ENCODE measurements at regions not wholly inside any gene's neighbourhood (a gene's known extent, or its start where the extent isn't known, plus 50 kb on each side); places are given as distances from the start of the nearest gene placed in this dataset.
A peak's percentile ranks its signal among the peaks of the same experiment; 100 is the strongest.

DNA sequence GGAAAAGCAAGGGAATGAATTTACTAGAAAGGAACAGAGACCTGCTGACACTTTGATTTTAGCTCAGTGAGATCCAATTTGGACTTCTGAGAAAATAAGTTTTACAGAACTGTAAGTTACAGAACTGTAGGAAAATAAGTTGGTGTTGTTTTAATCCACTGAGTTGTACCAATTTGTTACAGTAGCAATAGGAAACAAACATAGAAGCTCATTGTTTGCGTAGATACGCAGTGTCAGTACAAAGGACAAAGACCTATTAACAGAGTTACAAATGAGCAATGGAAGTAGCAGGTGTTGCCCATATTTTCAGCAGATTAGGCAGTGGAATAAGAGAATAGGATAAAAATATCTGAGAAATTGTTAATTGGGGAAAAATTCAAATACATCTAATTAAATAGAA lies 385.8 kb upstream of the CNTN6 start:
- TF ChIP-seq, protein P1, sequence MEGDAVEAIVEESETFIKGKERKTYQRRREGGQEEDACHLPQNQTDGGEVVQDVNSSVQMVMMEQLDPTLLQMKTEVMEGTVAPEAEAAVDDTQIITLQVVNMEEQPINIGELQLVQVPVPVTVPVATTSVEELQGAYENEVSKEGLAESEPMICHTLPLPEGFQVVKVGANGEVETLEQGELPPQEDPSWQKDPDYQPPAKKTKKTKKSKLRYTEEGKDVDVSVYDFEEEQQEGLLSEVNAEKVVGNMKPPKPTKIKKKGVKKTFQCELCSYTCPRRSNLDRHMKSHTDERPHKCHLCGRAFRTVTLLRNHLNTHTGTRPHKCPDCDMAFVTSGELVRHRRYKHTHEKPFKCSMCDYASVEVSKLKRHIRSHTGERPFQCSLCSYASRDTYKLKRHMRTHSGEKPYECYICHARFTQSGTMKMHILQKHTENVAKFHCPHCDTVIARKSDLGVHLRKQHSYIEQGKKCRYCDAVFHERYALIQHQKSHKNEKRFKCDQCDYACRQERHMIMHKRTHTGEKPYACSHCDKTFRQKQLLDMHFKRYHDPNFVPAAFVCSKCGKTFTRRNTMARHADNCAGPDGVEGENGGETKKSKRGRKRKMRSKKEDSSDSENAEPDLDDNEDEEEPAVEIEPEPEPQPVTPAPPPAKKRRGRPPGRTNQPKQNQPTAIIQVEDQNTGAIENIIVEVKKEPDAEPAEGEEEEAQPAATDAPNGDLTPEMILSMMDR (IDR thresholded peaks at IDR 0.05; ENCODE audit: insufficient read depth, low read depth, low read length): no peak
- DNase-seq (ENCODE audit: low read depth): no peak
- H3K4me3 ChIP-seq (ENCODE audit: low read depth, low read length): no peak overlapping the region

DNA sequence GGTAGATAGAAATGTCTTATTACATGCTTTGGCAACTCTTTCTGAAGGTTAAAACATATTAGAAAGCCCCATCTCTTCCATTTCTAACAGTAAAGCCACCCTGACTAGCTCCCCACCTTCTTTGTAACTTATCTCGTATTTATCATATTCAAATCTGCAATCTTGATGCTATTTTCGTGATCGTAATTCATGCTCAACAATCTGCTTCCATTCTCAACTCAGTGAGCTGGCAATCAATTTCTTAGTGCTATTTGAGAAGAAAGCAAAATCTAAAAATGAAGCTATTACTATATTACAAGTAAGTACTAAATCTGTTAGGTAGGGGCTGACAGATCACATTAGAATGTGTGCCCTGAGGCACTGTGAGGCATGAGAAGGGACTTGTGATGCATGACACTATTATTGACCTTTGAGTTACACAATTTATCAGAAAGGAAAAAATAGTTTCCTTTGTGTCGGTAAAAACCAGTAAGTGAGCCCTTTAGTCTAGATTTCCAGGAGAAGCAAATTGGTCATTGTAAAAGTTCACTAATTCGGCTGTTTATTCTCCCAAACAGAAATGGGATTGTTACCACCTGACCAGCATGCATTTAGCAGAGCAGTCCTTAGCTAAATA lies 379.7 kb upstream of the CNTN6 start:
- H3K4me3 ChIP-seq (ENCODE audit: low read depth, low read length): no peak overlapping the region
- TF ChIP-seq, protein P1 (IDR thresholded peaks at IDR 0.05; ENCODE audit: insufficient read depth, low read depth, low read length): no peak
- DNase-seq (ENCODE audit: low read depth): peak; percentile 55

DNA sequence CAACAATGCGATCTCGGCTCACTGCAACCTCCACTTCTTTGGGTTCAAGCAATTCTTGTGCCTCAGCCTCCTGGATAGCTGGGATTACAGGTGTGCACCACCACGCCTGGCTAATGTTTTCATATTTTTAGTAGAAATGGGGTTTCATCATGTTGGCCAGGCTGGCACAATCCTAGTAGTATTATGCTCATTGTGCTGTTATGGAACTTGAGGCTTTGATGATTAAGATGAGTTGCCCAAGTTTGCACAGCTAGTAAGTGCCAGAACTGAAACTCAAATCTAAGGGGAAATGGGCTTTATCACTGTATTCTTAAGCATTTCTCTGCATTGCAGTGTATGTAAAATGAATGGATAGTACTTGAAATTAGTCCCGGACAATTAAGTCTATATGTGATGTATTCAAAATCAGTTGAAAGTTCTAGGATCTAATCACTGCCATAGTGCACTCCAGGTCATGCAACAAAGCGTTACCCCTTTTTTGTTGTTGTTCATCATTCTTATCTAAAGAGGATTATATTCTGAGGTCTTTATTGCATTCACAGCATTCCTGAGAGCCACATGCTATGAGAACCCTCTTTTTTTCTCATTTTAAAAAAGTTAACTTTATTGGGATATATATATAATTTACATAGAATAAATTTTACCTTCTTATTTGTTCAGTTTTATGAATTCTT lies 378.7 kb upstream of the CNTN6 start:
- H3K4me3 ChIP-seq (ENCODE audit: low read depth, low read length): no peak overlapping the region
- DNase-seq (ENCODE audit: low read depth): no peak
- TF ChIP-seq, protein P1 (IDR thresholded peaks at IDR 0.05; ENCODE audit: insufficient read depth, low read depth, low read length): no peak

DNA sequence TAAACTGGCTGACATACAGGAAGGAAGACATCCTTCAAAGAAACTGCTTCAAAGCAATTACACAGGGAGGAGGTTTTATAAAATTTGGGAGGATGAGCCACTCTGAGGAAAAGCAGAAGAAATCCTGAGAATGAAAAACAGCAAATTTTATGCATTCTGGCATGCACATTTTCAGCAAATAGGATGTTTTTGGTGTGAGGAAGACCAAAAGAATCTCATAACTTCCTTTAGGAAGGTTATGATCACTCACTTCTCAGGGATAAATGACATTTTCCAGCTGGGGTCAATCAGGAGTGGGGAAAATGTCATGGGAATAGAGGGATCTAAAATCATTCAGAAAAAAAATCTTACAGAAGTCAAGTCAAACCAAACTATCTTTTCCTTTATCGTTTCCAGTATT lies 371.7 kb upstream of the CNTN6 start:
- DNase-seq (ENCODE audit: low read depth): peak; percentile 57
- no peak overlapping the region for H3K4me3 ChIP-seq (ENCODE audit: low read depth, low read length)
- TF ChIP-seq, protein P1 (IDR thresholded peaks at IDR 0.05; ENCODE audit: insufficient read depth, low read depth, low read length): no peak

DNA sequence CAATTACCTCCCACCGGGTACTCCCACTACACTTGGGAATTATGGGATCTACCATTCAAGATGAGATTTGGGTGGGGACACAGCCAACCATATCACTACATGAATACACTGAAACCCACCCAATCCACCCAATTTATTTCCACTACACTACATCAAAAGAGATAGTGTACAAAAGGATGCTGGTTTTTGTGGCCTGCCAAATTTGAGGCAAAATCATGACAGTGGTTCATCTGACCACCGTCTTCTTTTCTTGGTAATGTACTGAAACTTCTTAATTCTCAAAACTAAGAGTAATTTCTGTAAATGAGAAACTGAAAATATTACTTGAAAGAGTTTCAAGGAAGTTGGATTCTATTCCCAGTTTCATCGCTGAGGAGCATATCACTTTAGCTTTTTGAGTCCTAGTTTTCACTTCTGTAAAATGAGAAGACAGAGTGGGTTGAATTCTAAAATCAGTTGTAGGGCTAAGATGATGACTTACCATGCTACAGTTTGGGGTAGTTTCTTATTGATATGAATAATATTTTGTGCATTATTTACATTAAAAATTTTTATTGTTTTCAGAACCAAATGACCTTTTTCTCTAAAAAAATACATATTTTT lies 360.4 kb upstream of the CNTN6 start:
- TF ChIP-seq, protein P1 (IDR thresholded peaks at IDR 0.05; ENCODE audit: insufficient read depth, low read depth, low read length): no peak
- H3K4me3 ChIP-seq (ENCODE audit: low read depth, low read length): no peak overlapping the region
- DNase-seq (ENCODE audit: low read depth): no peak

DNA sequence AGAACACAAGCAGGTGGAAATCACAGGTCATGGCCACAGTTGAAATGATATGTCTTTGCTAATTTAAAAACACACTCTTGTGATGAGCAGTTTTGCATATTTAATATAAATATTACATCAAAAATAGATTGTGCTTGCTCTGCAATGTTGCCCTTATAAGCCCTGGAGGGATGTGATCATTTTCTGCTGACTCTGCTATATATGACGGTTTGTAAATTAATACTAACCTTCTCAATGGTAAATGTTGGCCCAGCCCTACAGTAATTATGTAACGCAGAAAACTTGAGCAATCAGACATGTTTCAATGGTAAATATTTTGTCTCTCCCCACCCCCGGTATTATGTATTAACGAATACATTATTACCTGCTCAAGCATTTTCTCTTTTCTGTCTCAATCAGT lies 359.5 kb upstream of the CNTN6 start:
- no peak for DNase-seq (ENCODE audit: low read depth)

More for the DNA sequence above, 359.5 kb upstream of the CNTN6 start:
- TF ChIP-seq, protein P1 (IDR thresholded peaks at IDR 0.05; ENCODE audit: insufficient read depth, low read depth, low read length): no peak
- no peak overlapping the region for H3K4me3 ChIP-seq (ENCODE audit: low read depth, low read length)
